HG02610 (cell line): ENCODE measurements at regions not wholly inside any gene's neighbourhood (a gene's known extent, or its start where the extent isn't known, plus 50 kb on each side); places are given as distances from the start of the nearest gene placed in this dataset.

Experiments
- ATAC-seq: cut with Tn5 transposase; IDR thresholded peaks from one replicate; pipeline ENCODE4 v1.9.1; 2021; ENCODE audit warnings: mild to moderate bottlenecking, moderate library complexity; ENCODE audit not compliant: unreplicated experiment

GRCh38 chr5:174850565-174851169 lies 126.3 kb downstream of the MSX2 start:
- no peak for ATAC-seq

- ATAC-seq, result no peak
Observed at GRCh38 chr5:174849426-174849825, 125.0 kb downstream of the MSX2 start.

- ATAC-seq, result no peak
Observed at GRCh38 chr5:174844971-174845370, 120.6 kb downstream of the MSX2 start.

- no peak for ATAC-seq
Observed at GRCh38 chr5:174843263-174844250, 119.2 kb downstream of the MSX2 start.

GRCh38 chr5:174840435-174840834 lies 116.1 kb downstream of the MSX2 start:
- no peak for ATAC-seq

- ATAC-seq, result no peak
Observed at GRCh38 chr5:174839196-174839595, 114.8 kb downstream of the MSX2 start.

- ATAC-seq, result no peak
Observed at GRCh38 chr5:174837919-174838902, 113.8 kb downstream of the MSX2 start.

- no peak for ATAC-seq
Observed at GRCh38 chr5:174834081-174834480, 109.7 kb downstream of the MSX2 start.

- no peak for ATAC-seq
Observed at GRCh38 chr5:174832811-174833210, 108.4 kb downstream of the MSX2 start.

GRCh38 chr5:174832025-174832424 lies 107.6 kb downstream of the MSX2 start:
- no peak for ATAC-seq

- no peak for ATAC-seq
Observed at GRCh38 chr5:174831031-174831660, 106.8 kb downstream of the MSX2 start.

- no peak for ATAC-seq
Observed at GRCh38 chr5:174829511-174829864, 105.1 kb downstream of the MSX2 start.

- ATAC-seq, result no peak
Observed at GRCh38 chr5:174828804-174829510, 104.6 kb downstream of the MSX2 start.

- no peak for ATAC-seq
Observed at GRCh38 chr5:174827558-174827957, 103.2 kb downstream of the MSX2 start.

GRCh38 chr5:174825587-174825986 lies 101.2 kb downstream of the MSX2 start:
- ATAC-seq, result no peak

GRCh38 chr5:174818430-174818829 lies 94.0 kb downstream of the MSX2 start:
- no peak for ATAC-seq

GRCh38 chr5:174817610-174818009 lies 93.2 kb downstream of the MSX2 start:
- no peak for ATAC-seq

GRCh38 chr5:174816858-174817257 lies 92.5 kb downstream of the MSX2 start:
- no peak for ATAC-seq

GRCh38 chr5:174811438-174811837 lies 87.1 kb downstream of the MSX2 start:
- ATAC-seq, result no peak

- ATAC-seq, result no peak
Observed at GRCh38 chr5:174810796-174811195, 86.4 kb downstream of the MSX2 start.
